ENCODE measurements at regions not wholly inside any gene's neighbourhood (a gene's known extent, or its start where the extent isn't known, plus 50 kb on each side); places are given as distances from the start of the nearest gene placed in this dataset.

DNA sequence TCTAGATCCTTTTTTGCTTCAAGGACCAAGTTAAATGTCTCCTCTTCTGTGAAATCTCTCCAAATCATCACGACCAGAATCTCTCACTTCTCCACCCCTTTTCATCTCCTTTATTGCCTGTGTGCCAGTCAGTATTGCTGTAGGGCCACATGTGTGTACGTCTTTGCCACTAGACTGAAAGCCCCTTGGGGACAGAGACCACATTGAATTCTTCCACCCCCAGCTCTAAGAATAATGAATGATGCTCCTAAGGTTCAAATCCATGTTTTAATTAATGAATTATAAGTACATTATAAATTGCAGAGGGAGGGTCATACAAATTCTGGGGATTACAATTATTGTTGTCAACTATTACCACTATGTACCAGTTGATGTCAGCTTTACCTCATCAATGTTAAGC is 343.8 kb downstream of the USP25 start:
- TF ChIP-seq POLR2A (IDR thresholded peaks at IDR 0.05): no peak
- no peak for TF ChIP-seq POLR2AphosphoS5 (IDR thresholded peaks at IDR 0.05)

Data from spleen (tissue), 3 donors.